ENCODE measurements at regions not wholly inside any gene's neighbourhood (a gene's known extent, or its start where the extent isn't known, plus 50 kb on each side); places are given as distances from the start of the nearest gene placed in this dataset.
"Not testable (repeated sequence)": the region's sequence is repeated elsewhere in the genome, so short reads cannot be mapped to it uniquely, and the experiment has no call there.

- DNase-seq; ATAC-seq; intact Hi-C loops (cut with micrococcal nuclease): not testable (repeated sequence)
Measured at GRCh38 chr9:91512235-91512634, 88.6 kb upstream of the NFIL3 start.

- ATAC-seq (no peak), DNase-seq (no peak)
- intact Hi-C loops (cut with micrococcal nuclease): no loop called here
Measured at GRCh38 chr9:91503673-91504081, 80.0 kb upstream of the NFIL3 start.

GRCh38 chr9:91502913-91503672, 79.5 kb upstream of the NFIL3 start:
- intact Hi-C loops (cut with micrococcal nuclease): no loop called here
- ATAC-seq (no peak), DNase-seq (no peak)

GRCh38 chr9:91502475-91502874, 78.8 kb upstream of the NFIL3 start:
- DNase-seq (no peak), ATAC-seq (no peak)
- intact Hi-C loops (cut with micrococcal nuclease): no loop called here

GRCh38 chr9:91500509-91501014, 76.9 kb upstream of the NFIL3 start:
- intact Hi-C loops (cut with micrococcal nuclease): no loop called here
- ATAC-seq (no peak), DNase-seq (no peak)

- intact Hi-C loops (cut with micrococcal nuclease): no loop called here
- DNase-seq (no peak), ATAC-seq (no peak)
Measured at GRCh38 chr9:91496351-91496750, 72.7 kb upstream of the NFIL3 start.

- no peak for DNase-seq
- ATAC-seq: no peak
- intact Hi-C loops (cut with micrococcal nuclease): no loop called here
Measured at GRCh38 chr9:91495450-91495849, 71.8 kb upstream of the NFIL3 start.

GRCh38 chr9:91494751-91495150, 71.1 kb upstream of the NFIL3 start:
- no peak for ATAC-seq
- intact Hi-C loops (cut with micrococcal nuclease): no loop called here
- DNase-seq: no peak

GRCh38 chr9:91492237-91492636, 68.6 kb upstream of the NFIL3 start:
- no peak for ATAC-seq
- intact Hi-C loops (cut with micrococcal nuclease): no loop called here
- no peak for DNase-seq

GRCh38 chr9:91491624-91492023, 68.0 kb upstream of the NFIL3 start:
- intact Hi-C loops (cut with micrococcal nuclease): no loop called here
- DNase-seq (no peak), ATAC-seq (no peak)

- ATAC-seq (peak; percentile 81), DNase-seq (no peak)
- intact Hi-C loops (cut with micrococcal nuclease): no loop called here
Measured at GRCh38 chr9:91489361-91489899, 65.8 kb upstream of the NFIL3 start.

GRCh38 chr9:91488341-91488740, 64.7 kb upstream of the NFIL3 start:
- intact Hi-C loops (cut with micrococcal nuclease): no loop called here
- no peak for DNase-seq
- no peak for ATAC-seq

- DNase-seq (peak; percentile 45), ATAC-seq (no peak)
- intact Hi-C loops (cut with micrococcal nuclease): no loop called here
Measured at GRCh38 chr9:91486699-91487497, 63.3 kb upstream of the NFIL3 start.

- intact Hi-C loops (cut with micrococcal nuclease): no loop called here
- ATAC-seq (no peak), DNase-seq (no peak)
Measured at GRCh38 chr9:91485006-91485405, 61.4 kb upstream of the NFIL3 start.

GRCh38 chr9:91483835-91484234, 60.2 kb upstream of the NFIL3 start:
- intact Hi-C loops (cut with micrococcal nuclease): no loop called here
- ATAC-seq (peak; percentile 22), DNase-seq (no peak)

GRCh38 chr9:91483189-91483691, 59.6 kb upstream of the NFIL3 start:
- intact Hi-C loops (cut with micrococcal nuclease): no loop called here
- ATAC-seq (peak; percentile 94), DNase-seq (peak; percentile 62)

- ATAC-seq (no peak), DNase-seq (no peak)
- intact Hi-C loops (cut with micrococcal nuclease): no loop called here
Measured at GRCh38 chr9:91481972-91482371, 58.3 kb upstream of the NFIL3 start.

GRCh38 chr9:91477106-91477505, 53.5 kb upstream of the NFIL3 start:
- intact Hi-C loops (cut with micrococcal nuclease): no loop called here
- DNase-seq (no peak), ATAC-seq (no peak)

GRCh38 chr9:91474656-91475055, 51.0 kb upstream of the NFIL3 start:
- DNase-seq (no peak), ATAC-seq (no peak)
- intact Hi-C loops (cut with micrococcal nuclease): no loop called here
